ENCODE measurements at regions not wholly inside any gene's neighbourhood (a gene's known extent, or its start where the extent isn't known, plus 50 kb on each side); places are given as distances from the start of the nearest gene placed in this dataset.

DNA sequence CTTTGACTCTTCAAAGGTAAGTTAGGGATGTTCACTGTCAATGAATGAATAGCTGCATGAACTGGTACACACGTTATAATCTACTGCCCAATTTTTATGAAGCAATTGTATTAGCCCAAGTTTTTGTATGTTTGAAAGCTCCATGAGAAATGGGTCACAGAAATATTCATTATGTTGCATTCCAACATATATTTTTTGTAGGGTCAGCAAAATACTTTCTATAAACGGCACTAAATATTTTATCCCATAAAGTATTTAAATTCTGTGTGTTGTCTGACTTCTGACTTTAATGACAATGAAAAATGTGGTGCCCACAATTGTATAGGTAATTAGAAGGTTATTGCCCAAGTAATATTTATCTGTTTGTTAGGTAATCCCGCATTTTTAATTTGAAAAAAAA, 466.0 kb downstream of the FAT4 start:
- Histone ChIP-seq H4K20me1 (ENCODE audit: insufficient read depth, low read length) (no peaks in the 10 kb centered on the region), H3K9me3 (ENCODE audit: insufficient read depth, low read length, severe bottlenecking) (no peaks in the 10 kb centered on the region), H3K9ac (ENCODE audit: low read depth, low read length) (no peak overlapping the region), H3K4me1 (ENCODE audit: insufficient read depth, low read length) (no peaks in the 10 kb centered on the region), H3K27ac (ENCODE audit: low read length) (no peak overlapping the region), H3K4me3 (ENCODE audit: low read depth in 1 of 2, low read length in 2 of 2) (no peak overlapping the region), H3K36me3 (ENCODE audit: insufficient read depth, low read length) (no peaks in the 10 kb centered on the region), H2AFZ (ENCODE audit: low read depth, low read length) (no peak overlapping the region), H3K27me3 (ENCODE audit: insufficient read depth, low read length, poor library complexity) (no peaks in the 10 kb centered on the region), H3K79me2 (ENCODE audit: insufficient read depth, low read length) (no peaks in the 10 kb centered on the region), H3K4me2 (ENCODE audit: insufficient read depth, low read length) (no peak overlapping the region)
- ATAC-seq (ENCODE audit: insufficient read depth, low read depth) = no peak
- no peak for TF ChIP-seq EZH2 (IDR thresholded peaks at IDR 0.05; ENCODE audit: borderline replicate concordance, low read depth, low read length, severe bottlenecking)
- DNase-seq = no peak

DNA sequence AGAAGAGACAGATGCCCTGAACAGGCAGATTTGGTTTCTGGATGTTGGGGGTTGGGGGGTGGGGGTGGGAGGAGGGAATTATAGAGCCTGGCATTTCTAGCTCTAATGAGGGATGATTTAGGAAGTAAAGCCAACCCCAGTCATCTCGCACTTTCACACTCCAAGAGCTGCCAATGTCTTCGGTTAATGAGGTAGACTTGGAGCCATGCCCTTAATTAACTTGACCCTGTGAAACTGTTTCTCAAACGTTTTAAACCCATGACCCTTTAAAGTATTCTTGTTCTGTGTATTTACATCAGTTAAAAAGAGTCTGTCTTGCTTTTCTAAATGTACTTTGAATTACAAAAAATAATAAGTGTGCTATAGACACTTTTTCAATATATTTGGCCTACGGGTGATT, 466.9 kb downstream of the FAT4 start:
- DNase-seq (no peak), ATAC-seq (ENCODE audit: insufficient read depth, low read depth) (no peak)
- no peaks in the 10 kb centered on the region for H3K36me3 ChIP-seq (ENCODE audit: insufficient read depth, low read length)
- no peaks in the 10 kb centered on the region for H3K79me2 ChIP-seq (ENCODE audit: insufficient read depth, low read length)
- TF ChIP-seq, protein P1, sequence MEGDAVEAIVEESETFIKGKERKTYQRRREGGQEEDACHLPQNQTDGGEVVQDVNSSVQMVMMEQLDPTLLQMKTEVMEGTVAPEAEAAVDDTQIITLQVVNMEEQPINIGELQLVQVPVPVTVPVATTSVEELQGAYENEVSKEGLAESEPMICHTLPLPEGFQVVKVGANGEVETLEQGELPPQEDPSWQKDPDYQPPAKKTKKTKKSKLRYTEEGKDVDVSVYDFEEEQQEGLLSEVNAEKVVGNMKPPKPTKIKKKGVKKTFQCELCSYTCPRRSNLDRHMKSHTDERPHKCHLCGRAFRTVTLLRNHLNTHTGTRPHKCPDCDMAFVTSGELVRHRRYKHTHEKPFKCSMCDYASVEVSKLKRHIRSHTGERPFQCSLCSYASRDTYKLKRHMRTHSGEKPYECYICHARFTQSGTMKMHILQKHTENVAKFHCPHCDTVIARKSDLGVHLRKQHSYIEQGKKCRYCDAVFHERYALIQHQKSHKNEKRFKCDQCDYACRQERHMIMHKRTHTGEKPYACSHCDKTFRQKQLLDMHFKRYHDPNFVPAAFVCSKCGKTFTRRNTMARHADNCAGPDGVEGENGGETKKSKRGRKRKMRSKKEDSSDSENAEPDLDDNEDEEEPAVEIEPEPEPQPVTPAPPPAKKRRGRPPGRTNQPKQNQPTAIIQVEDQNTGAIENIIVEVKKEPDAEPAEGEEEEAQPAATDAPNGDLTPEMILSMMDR (IDR thresholded peaks at IDR 0.05; ENCODE audit: borderline replicate concordance, extremely low read depth, low read length, poor library complexity, severe bottlenecking) = no peak
- TF ChIP-seq EZH2 (IDR thresholded peaks at IDR 0.05; ENCODE audit: borderline replicate concordance, low read depth, low read length, severe bottlenecking) = no peak
- no peaks in the 10 kb centered on the region for H4K20me1 ChIP-seq (ENCODE audit: insufficient read depth, low read length)
- H3K4me2 ChIP-seq (ENCODE audit: insufficient read depth, low read length) = no peak overlapping the region
- H3K4me1 ChIP-seq (ENCODE audit: insufficient read depth, low read length) = no peaks in the 10 kb centered on the region
- no peak overlapping the region for H3K9ac ChIP-seq (ENCODE audit: low read depth, low read length)
- H3K4me3 ChIP-seq (ENCODE audit: low read depth in 1 of 2, low read length in 2 of 2) = no peak overlapping the region
- H2AFZ ChIP-seq (ENCODE audit: low read depth, low read length) = no peak overlapping the region
- no peaks in the 10 kb centered on the region for H3K27me3 ChIP-seq (ENCODE audit: insufficient read depth, low read length, poor library complexity)
- no peak overlapping the region for H3K27ac ChIP-seq (ENCODE audit: low read length)
- no peaks in the 10 kb centered on the region for H3K9me3 ChIP-seq (ENCODE audit: insufficient read depth, low read length, severe bottlenecking)

DNA sequence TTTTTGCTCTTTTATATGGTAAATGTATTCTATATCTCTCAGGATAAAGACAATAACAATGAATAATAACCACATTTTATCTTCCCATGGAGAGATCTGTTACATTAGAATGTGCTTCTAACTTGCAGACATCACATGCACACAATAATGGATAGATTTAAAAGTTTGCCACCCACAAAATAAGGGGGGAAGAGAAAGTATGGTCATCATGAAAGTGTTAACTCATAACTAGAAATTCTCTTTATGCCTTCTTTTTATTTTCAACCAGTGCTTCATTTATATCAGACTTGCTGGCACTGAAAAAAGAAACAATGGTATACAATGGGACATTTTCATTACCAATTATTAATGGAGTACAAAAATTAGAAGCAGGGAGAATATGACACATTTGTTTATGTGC, 470.0 kb downstream of the FAT4 start:
- Histone ChIP-seq H3K36me3 (ENCODE audit: insufficient read depth, low read length) (no peaks in the 10 kb centered on the region), H3K27ac (ENCODE audit: low read length) (no peak overlapping the region), H3K4me2 (ENCODE audit: insufficient read depth, low read length) (no peak overlapping the region), H3K27me3 (ENCODE audit: insufficient read depth, low read length, poor library complexity) (no peaks in the 10 kb centered on the region), H3K4me3 (ENCODE audit: low read depth in 1 of 2, low read length in 2 of 2) (no peak overlapping the region), H3K4me1 (ENCODE audit: insufficient read depth, low read length) (no peaks in the 10 kb centered on the region), H3K9ac (ENCODE audit: low read depth, low read length) (no peak overlapping the region), H4K20me1 (ENCODE audit: insufficient read depth, low read length) (no peaks in the 10 kb centered on the region), H3K79me2 (ENCODE audit: insufficient read depth, low read length) (no peaks in the 10 kb centered on the region), H3K9me3 (ENCODE audit: insufficient read depth, low read length, severe bottlenecking) (no peaks in the 10 kb centered on the region), H2AFZ (ENCODE audit: low read depth, low read length) (no peak overlapping the region)
- ATAC-seq (ENCODE audit: insufficient read depth, low read depth) (no peak), DNase-seq (no peak)
- TF ChIP-seq, protein P1 (IDR thresholded peaks at IDR 0.05; ENCODE audit: borderline replicate concordance, extremely low read depth, low read length, poor library complexity, severe bottlenecking) = no peak
- no peak for TF ChIP-seq EZH2 (IDR thresholded peaks at IDR 0.05; ENCODE audit: borderline replicate concordance, low read depth, low read length, severe bottlenecking)

DNA sequence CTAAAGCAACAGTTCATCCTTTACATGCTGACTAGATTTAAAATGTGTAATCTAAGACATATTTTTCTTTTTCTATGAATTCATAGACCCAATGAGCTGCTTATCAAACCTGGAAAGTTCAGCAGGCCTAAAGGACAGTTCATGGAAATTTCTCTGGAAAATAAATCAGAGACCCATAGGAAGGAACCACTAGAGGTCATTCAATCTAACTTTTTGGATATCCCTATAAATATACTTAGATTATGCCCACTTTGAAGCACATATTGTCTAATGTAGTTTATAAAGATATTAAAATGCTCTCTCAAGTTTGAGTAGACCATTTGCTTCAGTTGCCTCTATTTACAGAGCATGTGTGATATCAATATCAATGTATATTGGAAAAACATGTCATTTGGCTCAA, 473.0 kb downstream of the FAT4 start:
- Histone ChIP-seq H3K4me2 (ENCODE audit: insufficient read depth, low read length) (no peak overlapping the region), H4K20me1 (ENCODE audit: insufficient read depth, low read length) (no peaks in the 10 kb centered on the region), H3K9me3 (ENCODE audit: insufficient read depth, low read length, severe bottlenecking) (no peaks in the 10 kb centered on the region), H3K9ac (ENCODE audit: low read depth, low read length) (no peak overlapping the region), H3K4me1 (ENCODE audit: insufficient read depth, low read length) (no peaks in the 10 kb centered on the region), H3K27me3 (ENCODE audit: insufficient read depth, low read length, poor library complexity) (no peaks in the 10 kb centered on the region), H3K36me3 (ENCODE audit: insufficient read depth, low read length) (no peaks in the 10 kb centered on the region), H3K27ac (ENCODE audit: low read length) (no peak overlapping the region), H3K4me3 (ENCODE audit: low read depth in 1 of 2, low read length in 2 of 2) (no peak overlapping the region), H2AFZ (ENCODE audit: low read depth, low read length) (no peak overlapping the region), H3K79me2 (ENCODE audit: insufficient read depth, low read length) (no peaks in the 10 kb centered on the region)
- DNase-seq (no peak), ATAC-seq (ENCODE audit: insufficient read depth, low read depth) (no peak)
- TF ChIP-seq, protein P1 (IDR thresholded peaks at IDR 0.05; ENCODE audit: borderline replicate concordance, extremely low read depth, low read length, poor library complexity, severe bottlenecking) = no peak
- no peak for TF ChIP-seq EZH2 (IDR thresholded peaks at IDR 0.05; ENCODE audit: borderline replicate concordance, low read depth, low read length, severe bottlenecking)
